Mammary epithelial cell (primary cell): ENCODE measurements at regions not wholly inside any gene's neighbourhood (a gene's known extent, or its start where the extent isn't known, plus 50 kb on each side); places are given as distances from the start of the nearest gene placed in this dataset.

Experiments used
- CTCF ChIP-seq, 2 donors: IDR thresholded peaks in 1 of 2; conservative IDR thresholded peaks in 1 of 2; 2 replicates each; pipeline ENCODE4 v1.5.1; 2011 to 2012; ENCODE audit warnings: inconsistent platforms in 2 of 2, low read length in 2 of 2, mild to moderate bottlenecking in 2 of 2, control low read depth in 1 of 2, low read depth in 1 of 2; ENCODE audit not compliant: insufficient read depth in 1 of 2; ENCODE audit errors: extremely low read depth in 1 of 2
- EZH2 ChIP-seq: IDR thresholded peaks from 2 replicates; pipeline ENCODE4 v1.6.1; 2012; ENCODE audit warnings: low read length, inconsistent platforms, borderline replicate concordance

- TF ChIP-seq CTCF (conservative IDR thresholded peaks at IDR 0.05 in 1 of 2, IDR thresholded peaks at IDR 0.05 in 1 of 2; ENCODE audit: extremely low read depth in 1 of 2, insufficient read depth in 1 of 2, low read depth in 1 of 2, low read length in 2 of 2) (no peak), EZH2 (no peak)
These were observed 990.4 kb downstream of the GBE1 start for GRCh38 chr3:80771085-80771484.
